Endothelial cell of umbilical vein (primary cell): ENCODE measurements at regions not wholly inside any gene's neighbourhood (a gene's known extent, or its start where the extent isn't known, plus 50 kb on each side); places are given as distances from the start of the nearest gene placed in this dataset.

Source experiments
- EZH2 ChIP-seq: IDR thresholded peaks from 2 replicates; pipeline ENCODE4 v1.6.1; 2012; ENCODE audit warnings: borderline replicate concordance, low read depth, mild to moderate bottlenecking, moderate library complexity, low read length, inconsistent platforms; ENCODE audit not compliant: severe bottlenecking
- JUN ChIP-seq: IDR thresholded peaks from 2 replicates; pipeline ENCODE4 v1.6.1; 2011; ENCODE audit warnings: borderline replicate concordance, low read depth; ENCODE audit not compliant: insufficient read length, insufficient read depth
- TF ChIP-seq, protein P1 (sequence below), 2 donors: IDR thresholded peaks; 1 replicate in 1 of 2; 2 replicates in 1 of 2; pipeline ENCODE4 v1.5.1; 2011; ENCODE audit warnings: low read length in 2 of 2, mild to moderate bottlenecking in 2 of 2, moderate library complexity in 2 of 2, control low read depth in 1 of 2, inconsistent platforms in 1 of 2, low read depth in 1 of 2; ENCODE audit not compliant: insufficient read depth in 1 of 2; ENCODE audit errors: extremely low read depth in 1 of 2

DNA sequence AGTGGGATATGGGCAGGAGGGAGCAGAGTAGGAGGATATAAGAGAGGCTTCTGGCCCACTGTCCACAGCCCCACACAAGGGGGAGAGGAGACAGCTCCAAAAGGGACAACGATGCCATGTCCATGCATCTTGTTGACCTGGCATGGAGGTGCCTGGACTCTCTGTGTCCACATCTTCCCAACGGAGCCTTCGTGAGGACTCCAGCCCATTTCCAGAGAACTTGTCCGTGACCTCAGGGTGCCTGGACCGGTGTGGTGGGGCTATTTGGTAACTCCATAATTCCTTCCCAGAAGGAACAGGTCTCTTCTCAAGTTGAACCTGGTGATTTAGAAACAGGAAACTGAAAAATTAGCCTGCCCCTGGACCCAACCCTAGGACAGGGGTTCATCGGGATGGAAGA, 133.9 kb downstream of the CYP26B1 start:
- TF ChIP-seq, protein P1, sequence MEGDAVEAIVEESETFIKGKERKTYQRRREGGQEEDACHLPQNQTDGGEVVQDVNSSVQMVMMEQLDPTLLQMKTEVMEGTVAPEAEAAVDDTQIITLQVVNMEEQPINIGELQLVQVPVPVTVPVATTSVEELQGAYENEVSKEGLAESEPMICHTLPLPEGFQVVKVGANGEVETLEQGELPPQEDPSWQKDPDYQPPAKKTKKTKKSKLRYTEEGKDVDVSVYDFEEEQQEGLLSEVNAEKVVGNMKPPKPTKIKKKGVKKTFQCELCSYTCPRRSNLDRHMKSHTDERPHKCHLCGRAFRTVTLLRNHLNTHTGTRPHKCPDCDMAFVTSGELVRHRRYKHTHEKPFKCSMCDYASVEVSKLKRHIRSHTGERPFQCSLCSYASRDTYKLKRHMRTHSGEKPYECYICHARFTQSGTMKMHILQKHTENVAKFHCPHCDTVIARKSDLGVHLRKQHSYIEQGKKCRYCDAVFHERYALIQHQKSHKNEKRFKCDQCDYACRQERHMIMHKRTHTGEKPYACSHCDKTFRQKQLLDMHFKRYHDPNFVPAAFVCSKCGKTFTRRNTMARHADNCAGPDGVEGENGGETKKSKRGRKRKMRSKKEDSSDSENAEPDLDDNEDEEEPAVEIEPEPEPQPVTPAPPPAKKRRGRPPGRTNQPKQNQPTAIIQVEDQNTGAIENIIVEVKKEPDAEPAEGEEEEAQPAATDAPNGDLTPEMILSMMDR (IDR thresholded peaks at IDR 0.05; ENCODE audit: extremely low read depth in 1 of 2, insufficient read depth in 1 of 2, low read depth in 1 of 2, low read length in 2 of 2), result no peak
- TF ChIP-seq JUN, result no peak
- TF ChIP-seq EZH2, result no peak
